ENCODE measurements at regions not wholly inside any gene's neighbourhood (a gene's known extent, or its start where the extent isn't known, plus 50 kb on each side); places are given as distances from the start of the nearest gene placed in this dataset.
"Not testable (repeated sequence)": the region's sequence is repeated elsewhere in the genome, so short reads cannot be mapped to it uniquely, and the experiment has no call there.

GRCh38 chr3:82671466-82671865 is 910.0 kb upstream of the GBE1 start:
- intact Hi-C loops (cut with micrococcal nuclease): no loop called here
- DNase-seq: no peak
- H3K4me1 Mint-ChIP-seq (ENCODE audit: low read depth): no peaks in the 10 kb centered on the region
- peaks cover 5% of the 10 kb centered on the region for H3K9me3 Mint-ChIP-seq
- H3K27ac Mint-ChIP-seq: no peak overlapping the region
- no peak overlapping the region for H3K4me3 Mint-ChIP-seq
- H3K27me3 Mint-ChIP-seq (ENCODE audit: low read depth): no peaks in the 10 kb centered on the region
- no peaks in the 10 kb centered on the region for H3K36me3 Mint-ChIP-seq (ENCODE audit: low read depth)
- CTCF ChIA-PET: no interaction called here

- peaks cover 10% of the 10 kb centered on the region for H3K9me3 Mint-ChIP-seq
- no peaks in the 10 kb centered on the region for H3K27me3 Mint-ChIP-seq (ENCODE audit: low read depth)
- H3K4me3 Mint-ChIP-seq: no peak overlapping the region
- CTCF ChIA-PET: no interaction called here
- intact Hi-C loops (cut with micrococcal nuclease): no loop called here
- DNase-seq: no peak
- H3K4me1 Mint-ChIP-seq (ENCODE audit: low read depth): no peaks in the 10 kb centered on the region
- no peak overlapping the region for H3K27ac Mint-ChIP-seq
- no peaks in the 10 kb centered on the region for H3K36me3 Mint-ChIP-seq (ENCODE audit: low read depth)
Measured at GRCh38 chr3:82654708-82655107, 893.3 kb upstream of the GBE1 start.

- H3K9me3 Mint-ChIP-seq: peaks cover 8% of the 10 kb centered on the region
- H3K36me3 Mint-ChIP-seq (ENCODE audit: low read depth): no peaks in the 10 kb centered on the region
- DNase-seq: peak; percentile 5
- intact Hi-C loops (cut with micrococcal nuclease): no loop called here
- H3K4me3 Mint-ChIP-seq: no peak overlapping the region
- H3K4me1 Mint-ChIP-seq (ENCODE audit: low read depth): no peaks in the 10 kb centered on the region
- no peak overlapping the region for H3K27ac Mint-ChIP-seq
- no peaks in the 10 kb centered on the region for H3K27me3 Mint-ChIP-seq (ENCODE audit: low read depth)
- CTCF ChIA-PET: no interaction called here
Measured at GRCh38 chr3:82643948-82644347, 882.5 kb upstream of the GBE1 start.

GRCh38 chr3:82641701-82642100 is 880.3 kb upstream of the GBE1 start:
- peaks cover 8% of the 10 kb centered on the region for H3K9me3 Mint-ChIP-seq
- CTCF ChIA-PET: no interaction called here

GRCh38 chr3:82640254-82640653 is 878.8 kb upstream of the GBE1 start:
- Mint-ChIP-seq H3K36me3 (ENCODE audit: low read depth) (no peaks in the 10 kb centered on the region), H3K9me3 (peaks cover 7% of the 10 kb centered on the region), H3K4me3 (no peak overlapping the region), H3K27me3 (ENCODE audit: low read depth) (no peaks in the 10 kb centered on the region), H3K4me1 (ENCODE audit: low read depth) (no peaks in the 10 kb centered on the region), H3K27ac (no peak overlapping the region)
- intact Hi-C loops (cut with micrococcal nuclease): no loop called here
- CTCF ChIA-PET: no interaction called here
- DNase-seq: no peak

More at GRCh38 chr3:82641701-82642100, 880.3 kb upstream of the GBE1 start:
- intact Hi-C loops (cut with micrococcal nuclease): no loop called here
- no peaks in the 10 kb centered on the region for H3K27me3 Mint-ChIP-seq (ENCODE audit: low read depth)
- H3K4me3 Mint-ChIP-seq: no peak overlapping the region
- H3K36me3 Mint-ChIP-seq (ENCODE audit: low read depth): no peaks in the 10 kb centered on the region
- no peaks in the 10 kb centered on the region for H3K4me1 Mint-ChIP-seq (ENCODE audit: low read depth)
- DNase-seq: no peak
- no peak overlapping the region for H3K27ac Mint-ChIP-seq

- DNase-seq: no peak
- intact Hi-C loops (cut with micrococcal nuclease): no loop called here
- H3K36me3 Mint-ChIP-seq (ENCODE audit: low read depth): no peaks in the 10 kb centered on the region
- no peak overlapping the region for H3K27ac Mint-ChIP-seq
- no peaks in the 10 kb centered on the region for H3K27me3 Mint-ChIP-seq (ENCODE audit: low read depth)
- peaks cover 9% of the 10 kb centered on the region for H3K9me3 Mint-ChIP-seq
- no peak overlapping the region for H3K4me3 Mint-ChIP-seq
- H3K4me1 Mint-ChIP-seq (ENCODE audit: low read depth): no peaks in the 10 kb centered on the region
- CTCF ChIA-PET: no interaction called here
Measured at GRCh38 chr3:82637574-82637973, 876.1 kb upstream of the GBE1 start.

GRCh38 chr3:82636177-82636576 is 874.7 kb upstream of the GBE1 start:
- Mint-ChIP-seq H3K36me3 (ENCODE audit: low read depth) (no peaks in the 10 kb centered on the region), H3K27me3 (ENCODE audit: low read depth) (no peaks in the 10 kb centered on the region), H3K4me3 (no peak overlapping the region), H3K27ac (no peak overlapping the region), H3K9me3 (peaks cover 5% of the 10 kb centered on the region), H3K4me1 (ENCODE audit: low read depth) (no peaks in the 10 kb centered on the region)
- CTCF ChIA-PET: no interaction called here
- intact Hi-C loops (cut with micrococcal nuclease): no loop called here
- no peak for DNase-seq

GRCh38 chr3:82633319-82633718 is 871.9 kb upstream of the GBE1 start:
- no peak for DNase-seq
- H3K4me1 Mint-ChIP-seq (ENCODE audit: low read depth): no peaks in the 10 kb centered on the region
- H3K4me3 Mint-ChIP-seq: no peak overlapping the region
- H3K27ac Mint-ChIP-seq: no peak overlapping the region
- no peaks in the 10 kb centered on the region for H3K36me3 Mint-ChIP-seq (ENCODE audit: low read depth)
- intact Hi-C loops (cut with micrococcal nuclease): no loop called here
- H3K9me3 Mint-ChIP-seq: peaks cover 10% of the 10 kb centered on the region
- H3K27me3 Mint-ChIP-seq (ENCODE audit: low read depth): no peaks in the 10 kb centered on the region
- CTCF ChIA-PET: no interaction called here

GRCh38 chr3:82629937-82630336 is 868.5 kb upstream of the GBE1 start:
- Mint-ChIP-seq H3K27me3 (ENCODE audit: low read depth) (no peaks in the 10 kb centered on the region), H3K9me3 (peaks cover 7% of the 10 kb centered on the region), H3K27ac (no peak overlapping the region), H3K36me3 (ENCODE audit: low read depth) (no peaks in the 10 kb centered on the region), H3K4me3 (no peak overlapping the region), H3K4me1 (ENCODE audit: low read depth) (no peaks in the 10 kb centered on the region)
- CTCF ChIA-PET: no interaction called here
- DNase-seq: no peak
- intact Hi-C loops (cut with micrococcal nuclease): no loop called here

GRCh38 chr3:82628385-82629014 is 867.1 kb upstream of the GBE1 start:
- H3K36me3 Mint-ChIP-seq (ENCODE audit: low read depth): no peaks in the 10 kb centered on the region
- H3K4me1 Mint-ChIP-seq (ENCODE audit: low read depth): no peaks in the 10 kb centered on the region
- CTCF ChIA-PET: no interaction called here
- H3K9me3 Mint-ChIP-seq: peaks cover 6% of the 10 kb centered on the region
- H3K4me3 Mint-ChIP-seq: no peak overlapping the region
- DNase-seq: no peak
- intact Hi-C loops (cut with micrococcal nuclease): no loop called here
- H3K27ac Mint-ChIP-seq: no peak overlapping the region
- no peaks in the 10 kb centered on the region for H3K27me3 Mint-ChIP-seq (ENCODE audit: low read depth)

- Mint-ChIP-seq H3K4me1 (ENCODE audit: low read depth) (no peaks in the 10 kb centered on the region), H3K27me3 (ENCODE audit: low read depth) (no peaks in the 10 kb centered on the region)
Measured at GRCh38 chr3:82627733-82628132, 866.3 kb upstream of the GBE1 start.

GRCh38 chr3:82620744-82621143 is 859.3 kb upstream of the GBE1 start:
- H3K4me1 Mint-ChIP-seq (ENCODE audit: low read depth); DNase-seq; H3K4me3 Mint-ChIP-seq; H3K27ac Mint-ChIP-seq; CTCF ChIA-PET; H3K36me3 Mint-ChIP-seq (ENCODE audit: low read depth); H3K27me3 Mint-ChIP-seq (ENCODE audit: low read depth); intact Hi-C loops (cut with micrococcal nuclease): not testable (repeated sequence)
- H3K9me3 Mint-ChIP-seq: peaks cover 18% of the 10 kb centered on the region

More at GRCh38 chr3:82627733-82628132, 866.3 kb upstream of the GBE1 start:
- Mint-ChIP-seq H3K4me3 (no peak overlapping the region), H3K27ac (no peak overlapping the region), H3K36me3 (ENCODE audit: low read depth) (no peaks in the 10 kb centered on the region), H3K9me3 (peaks cover 7% of the 10 kb centered on the region)
- CTCF ChIA-PET: no interaction called here
- intact Hi-C loops (cut with micrococcal nuclease): no loop called here
- no peak for DNase-seq

- no peaks in the 10 kb centered on the region for H3K4me1 Mint-ChIP-seq (ENCODE audit: low read depth)
- no peak for DNase-seq
- no peak overlapping the region for H3K27ac Mint-ChIP-seq
- no peaks in the 10 kb centered on the region for H3K27me3 Mint-ChIP-seq (ENCODE audit: low read depth)
- CTCF ChIA-PET: interaction anchor here (0.6 kb wide), 1 partner anchor 274 kb away, joined by 4 read pairs; no protein-coding TSS in a partner anchor
- H3K9me3 Mint-ChIP-seq: peaks cover 21% of the 10 kb centered on the region
- no peak overlapping the region for H3K4me3 Mint-ChIP-seq
- intact Hi-C loops (cut with micrococcal nuclease): no loop called here
- H3K36me3 Mint-ChIP-seq (ENCODE audit: low read depth): no peaks in the 10 kb centered on the region
Measured at GRCh38 chr3:82618594-82618993, 857.1 kb upstream of the GBE1 start.

Measured in activated naive CD4-positive, alpha-beta T cell treated with anti-CD3 and anti-CD28 coated beads for 36 hours (primary cell).